Activated naive CD4-positive, alpha-beta T cell treated with anti-CD3 and anti-CD28 coated beads, Interleukin-2, amount 10 ng/mL, durations not matched to agents 7 days and 5 days (primary cell): ENCODE measurements at regions not wholly inside any gene's neighbourhood (a gene's known extent, or its start where the extent isn't known, plus 50 kb on each side); places are given as distances from the start of the nearest gene placed in this dataset.
"Not testable (repeated sequence)": the region's sequence is repeated elsewhere in the genome, so short reads cannot be mapped to it uniquely, and the experiment has no call there.

Experiments used
- CTCF ChIA-PET: fragments of 350-600 bp; sonication (Branson Sonifier 250); formaldehyde crosslinking; loops from one replicate; lab custom pipeline; 2021; ENCODE audit warnings: antibody characterized with exemption; lab: Charles Lee
- DNase-seq: peaks from one replicate; pipeline ENCODE4 v3.0.0-alpha.2; 2020
- H3K27ac Mint-ChIP-seq: one replicate; pipeline ENCODE4 v1.8.0; 2021; ENCODE audit warnings: mild to moderate bottlenecking, moderate library complexity, mixed read lengths
- H3K27me3 Mint-ChIP-seq: one replicate; pipeline ENCODE4 v1.8.0; 2021; ENCODE audit warnings: mild to moderate bottlenecking, mixed read lengths
- H3K36me3 Mint-ChIP-seq: one replicate; pipeline ENCODE4 v1.8.0; 2021; ENCODE audit warnings: mixed read lengths
- H3K4me1 Mint-ChIP-seq: one replicate; pipeline ENCODE4 v1.8.0; 2021; ENCODE audit warnings: mixed read lengths
- H3K4me3 Mint-ChIP-seq: one replicate; pipeline ENCODE4 v1.8.0; 2021; ENCODE audit warnings: mild to moderate bottlenecking, moderate library complexity, mixed read lengths
- H3K9me3 Mint-ChIP-seq: one replicate; pipeline ENCODE4 v1.8.0; 2021; ENCODE audit warnings: mixed read lengths

DNA sequence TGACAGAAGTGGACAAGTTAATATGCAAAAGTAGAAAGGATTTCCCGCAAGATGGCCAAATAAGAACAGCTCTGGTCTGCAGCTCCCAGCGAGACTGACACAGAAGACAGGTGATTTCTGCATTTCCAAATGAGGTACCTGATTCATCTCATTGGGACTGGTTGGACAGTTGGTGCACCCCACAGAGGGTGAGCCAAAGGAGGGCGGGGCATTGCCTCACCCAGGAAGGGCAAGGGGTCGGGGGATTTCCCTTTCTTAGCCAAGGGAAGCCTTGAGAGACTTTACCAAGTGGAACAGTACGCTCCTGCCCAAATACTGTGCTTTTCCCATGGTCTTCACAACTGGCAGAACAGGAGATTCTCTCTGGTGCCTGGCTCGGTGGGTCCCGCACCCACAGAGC lies 191.3 kb downstream of the ALG10B start:
- Mint-ChIP-seq H3K4me3 (no peak overlapping the region), H3K9me3 (peaks cover 31% of the 10 kb centered on the region)

GRCh38 chr12:38508246-38508645 lies 191.7 kb downstream of the ALG10B start:
- peaks cover 32% of the 10 kb centered on the region for H3K9me3 Mint-ChIP-seq
- CTCF ChIA-PET: no interaction called here
- H3K27me3 Mint-ChIP-seq: no peaks in the 10 kb centered on the region
- H3K27ac Mint-ChIP-seq: no peak overlapping the region
- H3K4me3 Mint-ChIP-seq: no peak overlapping the region
- DNase-seq: no peak
- no peaks in the 10 kb centered on the region for H3K4me1 Mint-ChIP-seq
- no peaks in the 10 kb centered on the region for H3K36me3 Mint-ChIP-seq

More for the DNA sequence above, 191.3 kb downstream of the ALG10B start:
- CTCF ChIA-PET: no interaction called here
- Mint-ChIP-seq H3K27ac (no peak overlapping the region), H3K27me3 (no peaks in the 10 kb centered on the region), H3K4me1 (no peaks in the 10 kb centered on the region), H3K36me3 (no peaks in the 10 kb centered on the region)
- DNase-seq: no peak

GRCh38 chr12:38515912-38516311 lies 199.3 kb downstream of the ALG10B start:
- H3K27ac Mint-ChIP-seq: no peak overlapping the region
- CTCF ChIA-PET: no interaction called here
- no peaks in the 10 kb centered on the region for H3K4me1 Mint-ChIP-seq
- no peak overlapping the region for H3K4me3 Mint-ChIP-seq
- no peaks in the 10 kb centered on the region for H3K36me3 Mint-ChIP-seq
- no peaks in the 10 kb centered on the region for H3K27me3 Mint-ChIP-seq
- H3K9me3 Mint-ChIP-seq: peaks cover 14% of the 10 kb centered on the region
- DNase-seq: no peak

DNA sequence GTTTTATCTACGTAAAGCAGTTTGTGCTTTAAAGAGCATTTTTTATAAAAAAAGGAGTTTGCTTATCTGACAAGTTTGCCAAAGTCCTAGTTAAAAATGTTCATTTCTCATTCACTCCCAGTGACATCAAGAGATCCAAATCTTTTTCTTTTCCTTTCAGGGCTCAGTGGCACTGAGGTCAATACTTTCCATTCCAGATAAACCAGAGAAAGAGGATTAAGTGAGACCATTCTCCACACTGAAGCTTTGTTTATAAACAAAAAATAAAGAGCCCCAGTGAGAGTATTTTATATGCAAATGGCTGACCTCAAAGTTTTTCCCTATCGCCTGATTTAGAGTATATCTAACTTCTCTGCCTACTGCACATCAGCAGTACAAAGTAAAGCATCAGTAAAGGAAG lies 199.8 kb downstream of the ALG10B start:
- Mint-ChIP-seq H3K4me1 (no peaks in the 10 kb centered on the region), H3K4me3 (no peak overlapping the region), H3K9me3 (peaks cover 9% of the 10 kb centered on the region), H3K27ac (no peak overlapping the region), H3K36me3 (no peaks in the 10 kb centered on the region), H3K27me3 (no peaks in the 10 kb centered on the region)
- no peak for DNase-seq
- CTCF ChIA-PET: no interaction called here

- no peak overlapping the region for H3K4me3 Mint-ChIP-seq
- DNase-seq: no peak
- CTCF ChIA-PET: no interaction called here
- H3K9me3 Mint-ChIP-seq: no peaks in the 10 kb centered on the region
- H3K27ac Mint-ChIP-seq: no peak overlapping the region
- H3K27me3 Mint-ChIP-seq: no peaks in the 10 kb centered on the region
- H3K36me3 Mint-ChIP-seq: no peaks in the 10 kb centered on the region
- H3K4me1 Mint-ChIP-seq: no peaks in the 10 kb centered on the region
Observed at GRCh38 chr12:38523920-38524319, 207.3 kb downstream of the ALG10B start.

- Mint-ChIP-seq H3K4me1 (no peaks in the 10 kb centered on the region), H3K4me3 (no peak overlapping the region), H3K9me3 (peaks cover 5% of the 10 kb centered on the region), H3K36me3 (no peaks in the 10 kb centered on the region), H3K27me3 (no peaks in the 10 kb centered on the region), H3K27ac (no peak overlapping the region)
- DNase-seq: no peak
- CTCF ChIA-PET: no interaction called here
Observed at GRCh38 chr12:38527631-38528030, 211.1 kb downstream of the ALG10B start.

GRCh38 chr12:38528527-38528926 lies 212.0 kb downstream of the ALG10B start:
- CTCF ChIA-PET: no interaction called here
- Mint-ChIP-seq H3K9me3 (peaks cover 5% of the 10 kb centered on the region), H3K36me3 (no peaks in the 10 kb centered on the region), H3K27ac (no peak overlapping the region), H3K4me3 (no peak overlapping the region), H3K4me1 (no peaks in the 10 kb centered on the region), H3K27me3 (no peaks in the 10 kb centered on the region)
- no peak for DNase-seq

GRCh38 chr12:38529281-38529680 lies 212.7 kb downstream of the ALG10B start:
- H3K4me1 Mint-ChIP-seq, H3K27me3 Mint-ChIP-seq, H3K9me3 Mint-ChIP-seq, CTCF ChIA-PET, H3K27ac Mint-ChIP-seq, H3K36me3 Mint-ChIP-seq, DNase-seq, H3K4me3 Mint-ChIP-seq: not testable (repeated sequence)

- Mint-ChIP-seq H3K9me3 (peaks cover 10% of the 10 kb centered on the region), H3K4me1 (no peaks in the 10 kb centered on the region), H3K27ac (no peak overlapping the region), H3K4me3 (no peak overlapping the region), H3K27me3 (no peaks in the 10 kb centered on the region), H3K36me3 (no peaks in the 10 kb centered on the region)
- CTCF ChIA-PET: no interaction called here
- DNase-seq: no peak
Observed at GRCh38 chr12:38538319-38538718, 221.7 kb downstream of the ALG10B start.

DNA sequence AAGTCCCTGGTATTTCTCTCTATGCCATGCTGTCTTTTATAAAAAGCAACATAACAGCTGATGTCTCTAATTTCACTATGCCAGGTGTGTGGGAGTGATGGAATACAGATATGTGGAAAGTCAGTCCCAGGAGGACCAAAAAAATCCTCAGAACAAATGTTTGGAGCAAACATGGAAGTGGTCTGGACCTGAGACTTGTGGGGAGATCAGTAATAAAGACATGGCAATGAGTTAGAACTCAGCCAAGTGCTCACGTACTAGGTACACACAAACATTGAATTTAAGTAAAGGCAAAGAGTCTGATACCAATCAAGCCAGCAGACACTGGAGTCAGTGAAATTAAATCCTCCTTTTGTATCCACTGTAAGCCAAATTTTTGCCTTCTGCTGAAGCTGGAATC lies 223.6 kb downstream of the ALG10B start:
- H3K36me3 Mint-ChIP-seq: no peaks in the 10 kb centered on the region
- H3K9me3 Mint-ChIP-seq: peaks cover 16% of the 10 kb centered on the region
- CTCF ChIA-PET: no interaction called here

GRCh38 chr12:38541849-38542248 lies 225.3 kb downstream of the ALG10B start:
- CTCF ChIA-PET: no interaction called here
- no peak overlapping the region for H3K27ac Mint-ChIP-seq
- no peaks in the 10 kb centered on the region for H3K36me3 Mint-ChIP-seq

More for the DNA sequence above, 223.6 kb downstream of the ALG10B start:
- DNase-seq: no peak
- H3K27ac Mint-ChIP-seq: no peak overlapping the region
- no peak overlapping the region for H3K4me3 Mint-ChIP-seq
- H3K4me1 Mint-ChIP-seq: no peaks in the 10 kb centered on the region
- H3K27me3 Mint-ChIP-seq: no peaks in the 10 kb centered on the region

DNA sequence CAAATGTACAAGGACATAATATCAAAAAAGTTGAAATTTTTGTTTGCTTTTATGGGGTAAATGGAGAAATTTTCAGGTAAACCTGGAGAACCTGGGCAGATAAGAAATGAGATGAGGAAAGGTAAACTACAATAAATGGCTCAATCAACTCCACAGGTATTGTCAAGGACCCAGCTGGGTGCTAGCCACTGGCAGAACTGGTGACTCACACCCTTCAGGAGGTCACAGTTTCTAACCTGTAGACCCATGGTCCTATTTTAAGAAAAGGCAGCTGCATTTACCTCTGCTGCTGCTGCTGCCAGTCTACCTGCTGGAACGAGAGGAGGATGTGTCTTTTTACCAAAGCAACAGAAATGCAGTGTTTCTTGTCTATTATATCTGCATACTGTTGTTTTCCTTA lies 226.6 kb downstream of the ALG10B start:
- Mint-ChIP-seq H3K4me1 (no peaks in the 10 kb centered on the region), H3K36me3 (no peaks in the 10 kb centered on the region), H3K27me3 (no peaks in the 10 kb centered on the region), H3K9me3 (peaks cover 22% of the 10 kb centered on the region), H3K27ac (no peak overlapping the region), H3K4me3 (no peak overlapping the region)
- CTCF ChIA-PET: no interaction called here
- DNase-seq: no peak

More at GRCh38 chr12:38541849-38542248, 225.3 kb downstream of the ALG10B start:
- no peak overlapping the region for H3K4me3 Mint-ChIP-seq
- no peak for DNase-seq
- H3K27me3 Mint-ChIP-seq: no peaks in the 10 kb centered on the region
- H3K4me1 Mint-ChIP-seq: no peaks in the 10 kb centered on the region
- H3K9me3 Mint-ChIP-seq: peaks cover 19% of the 10 kb centered on the region

- CTCF ChIA-PET: no interaction called here
- H3K27ac Mint-ChIP-seq: no peak overlapping the region
- H3K4me1 Mint-ChIP-seq: no peaks in the 10 kb centered on the region
- H3K9me3 Mint-ChIP-seq: peaks cover 29% of the 10 kb centered on the region
- DNase-seq: no peak
- no peaks in the 10 kb centered on the region for H3K27me3 Mint-ChIP-seq
- no peak overlapping the region for H3K4me3 Mint-ChIP-seq
- no peaks in the 10 kb centered on the region for H3K36me3 Mint-ChIP-seq
Observed at GRCh38 chr12:38544330-38545066, 227.9 kb downstream of the ALG10B start.

DNA sequence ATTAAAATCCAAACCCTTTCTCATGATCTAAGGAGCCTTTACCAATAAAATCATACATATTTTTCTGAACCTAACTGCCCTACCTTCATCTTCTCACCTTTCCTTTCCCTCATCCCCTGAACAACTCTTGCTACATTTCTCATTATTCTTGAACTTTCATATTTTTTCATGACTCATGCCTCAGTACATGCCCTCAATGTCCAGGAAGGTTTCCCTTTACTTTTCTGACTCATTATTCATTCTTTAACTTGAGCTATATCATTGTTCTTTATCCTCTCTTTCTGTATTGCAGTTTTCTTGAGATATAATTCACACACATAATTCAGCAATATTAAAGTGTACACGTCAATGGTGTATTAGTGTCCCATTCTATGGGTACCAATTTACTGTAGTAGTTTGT lies 231.0 kb downstream of the ALG10B start:
- Mint-ChIP-seq H3K27me3 (no peaks in the 10 kb centered on the region), H3K4me3 (no peak overlapping the region), H3K27ac (no peak overlapping the region), H3K36me3 (no peaks in the 10 kb centered on the region), H3K9me3 (peaks cover 31% of the 10 kb centered on the region), H3K4me1 (no peaks in the 10 kb centered on the region)
- no peak for DNase-seq
- CTCF ChIA-PET: interaction anchor here (0.6 kb wide), 1 partner anchor 738 kb away, joined by 3 read pairs; no protein-coding TSS in a partner anchor
